HL-60/S4 treated with retinoic acid at 250 ng/mL for 4 days and 3 days (cell line): ENCODE measurements at regions not wholly inside any gene's neighbourhood (a gene's known extent, or its start where the extent isn't known, plus 50 kb on each side); places are given as distances from the start of the nearest gene placed in this dataset.

Source experiments
- in situ Hi-C: fragments of 300-500 bp; cut with MboI; formaldehyde crosslinking; loops from 2 replicates; pipeline ENCODE4 v1.7.0; 2022; ENCODE audit warnings: low sequenced_read_pairs

- in situ Hi-C loops: no loop called here
Measured at GRCh38 chr1:38477811-38478210, 381.8 kb downstream of the RRAGC start.

GRCh38 chr1:38476850-38477178, 382.8 kb downstream of the RRAGC start:
- in situ Hi-C loops: no loop called here

- in situ Hi-C loops: no loop called here
Measured at GRCh38 chr1:38476111-38476849, 383.3 kb downstream of the RRAGC start.

- in situ Hi-C loops: no loop called here
Measured at GRCh38 chr1:38475624-38476005, 384.0 kb downstream of the RRAGC start.

GRCh38 chr1:38474738-38475623, 384.6 kb downstream of the RRAGC start:
- in situ Hi-C loops: no loop called here

- in situ Hi-C loops: no loop called here
Measured at GRCh38 chr1:38466487-38466886, 393.1 kb downstream of the RRAGC start.

- in situ Hi-C loops: no loop called here
Measured at GRCh38 chr1:38465460-38465859, 394.1 kb downstream of the RRAGC start.

- in situ Hi-C loops: no loop called here
Measured at GRCh38 chr1:38464071-38464661, 395.4 kb downstream of the RRAGC start.

GRCh38 chr1:38463074-38463473, 396.5 kb downstream of the RRAGC start:
- in situ Hi-C loops: no loop called here

- in situ Hi-C loops: no loop called here
Measured at GRCh38 chr1:38456531-38456876, 403.1 kb downstream of the RRAGC start.

GRCh38 chr1:38455829-38456530, 403.6 kb downstream of the RRAGC start:
- in situ Hi-C loops: no loop called here

- in situ Hi-C loops: no loop called here
Measured at GRCh38 chr1:38454749-38455441, 404.7 kb downstream of the RRAGC start.

- in situ Hi-C loops: no loop called here
Measured at GRCh38 chr1:38454236-38454635, 405.3 kb downstream of the RRAGC start.

- in situ Hi-C loops: no loop called here
Measured at GRCh38 chr1:38452246-38452645, 405.7 kb upstream of the POU3F1 start.

- in situ Hi-C loops: no loop called here
Measured at GRCh38 chr1:38451541-38451993, 405.0 kb upstream of the POU3F1 start.

- in situ Hi-C loops: no loop called here
Measured at GRCh38 chr1:38448893-38449292, 402.3 kb upstream of the POU3F1 start.

GRCh38 chr1:38446936-38447335, 400.3 kb upstream of the POU3F1 start:
- in situ Hi-C loops: no loop called here

GRCh38 chr1:38444770-38445442, 398.3 kb upstream of the POU3F1 start:
- in situ Hi-C loops: no loop called here

- in situ Hi-C loops: no loop called here
Measured at GRCh38 chr1:38444311-38444710, 397.7 kb upstream of the POU3F1 start.

- in situ Hi-C loops: no loop called here
Measured at GRCh38 chr1:38440402-38440801, 393.8 kb upstream of the POU3F1 start.
